BE2C (cell line): ENCODE measurements at regions not wholly inside any gene's neighbourhood (a gene's known extent, or its start where the extent isn't known, plus 50 kb on each side); places are given as distances from the start of the nearest gene placed in this dataset.

ENCODE experiments used
- DNase-seq: peaks from one replicate; pipeline ENCODE4 v3.0.0-alpha.2; 2020
- H3K27me3 ChIP-seq: fragments of 250-450 bp; sonication (Bioruptor Pico); 2 replicates; pipeline ENCODE4 v1.5.1; 2020; ENCODE audit warnings: mild to moderate bottlenecking
- H3K36me3 ChIP-seq: fragments of 250-450 bp; sonication (Bioruptor Pico); 2 replicates; pipeline ENCODE4 v1.5.1; 2020; ENCODE audit warnings: mild to moderate bottlenecking
- H3K4me1 ChIP-seq: fragments of 250-450 bp; sonication (Bioruptor Pico); 2 replicates; pipeline ENCODE4 v1.5.1; 2020
- H3K4me3 ChIP-seq: 2 replicates; pipeline ENCODE4 v1.5.1; 2011; ENCODE audit warnings: low read depth, low read length
- H3K9me3 ChIP-seq: fragments of 250-450 bp; sonication (Bioruptor Pico); 2 replicates; pipeline ENCODE4 v1.5.1; 2020
- CTCF ChIP-seq: IDR thresholded peaks from 2 replicates; pipeline ENCODE4 v1.5.1; 2012; ENCODE audit warnings: mild to moderate bottlenecking, low read depth, low read length

GRCh38 chr1:188706742-188707141 lies 1770.9 kb downstream of the BRINP3 start:
- Histone ChIP-seq H3K4me1 (no peaks in the 10 kb centered on the region), H3K27me3 (no peaks in the 10 kb centered on the region), H3K36me3 (no peaks in the 10 kb centered on the region), H3K4me3 (no peak overlapping the region), H3K9me3 (no peaks in the 10 kb centered on the region)
- peak; percentile 20; the same call in 1 of the 2 replicates for TF ChIP-seq CTCF
- DNase-seq: no peak

GRCh38 chr1:188708795-188709535 lies 1768.7 kb downstream of the BRINP3 start:
- Histone ChIP-seq H3K27me3 (no peaks in the 10 kb centered on the region), H3K4me1 (no peaks in the 10 kb centered on the region), H3K9me3 (no peaks in the 10 kb centered on the region), H3K36me3 (no peaks in the 10 kb centered on the region), H3K4me3 (no peak overlapping the region)
- DNase-seq: no peak
- no peak for TF ChIP-seq CTCF

- no peak overlapping the region for H3K4me3 ChIP-seq
- peak; percentile 67 for TF ChIP-seq CTCF
- no peak for DNase-seq
- no peaks in the 10 kb centered on the region for H3K4me1 ChIP-seq
- no peaks in the 10 kb centered on the region for H3K27me3 ChIP-seq
- no peaks in the 10 kb centered on the region for H3K9me3 ChIP-seq
- H3K36me3 ChIP-seq: no peaks in the 10 kb centered on the region
Measured at GRCh38 chr1:188715566-188715965, 1762.1 kb downstream of the BRINP3 start.

- DNase-seq: no peak
- H3K9me3 ChIP-seq: no peaks in the 10 kb centered on the region
- H3K36me3 ChIP-seq: no peaks in the 10 kb centered on the region
- no peaks in the 10 kb centered on the region for H3K27me3 ChIP-seq
- TF ChIP-seq CTCF: no peak
- no peaks in the 10 kb centered on the region for H3K4me1 ChIP-seq
- H3K4me3 ChIP-seq: no peak overlapping the region
Measured at GRCh38 chr1:188719735-188720134, 1757.9 kb downstream of the BRINP3 start.

- Histone ChIP-seq H3K4me1 (no peaks in the 10 kb centered on the region), H3K27me3 (no peaks in the 10 kb centered on the region), H3K36me3 (no peaks in the 10 kb centered on the region), H3K9me3 (no peaks in the 10 kb centered on the region), H3K4me3 (no peak overlapping the region)
- TF ChIP-seq CTCF: no peak
- DNase-seq: no peak
Measured at GRCh38 chr1:188723332-188724020, 1754.2 kb downstream of the BRINP3 start.

GRCh38 chr1:188729039-188729438 lies 1748.6 kb downstream of the BRINP3 start:
- no peaks in the 10 kb centered on the region for H3K9me3 ChIP-seq
- TF ChIP-seq CTCF: no peak
- no peaks in the 10 kb centered on the region for H3K27me3 ChIP-seq
- no peaks in the 10 kb centered on the region for H3K4me1 ChIP-seq
- H3K36me3 ChIP-seq: no peaks in the 10 kb centered on the region
- no peak overlapping the region for H3K4me3 ChIP-seq
- no peak for DNase-seq
